Hepatocyte (in vitro differentiated cells): ENCODE measurements at regions not wholly inside any gene's neighbourhood (a gene's known extent, or its start where the extent isn't known, plus 50 kb on each side); places are given as distances from the start of the nearest gene placed in this dataset.

Experiments used
- DNase-seq: peaks from one replicate; pipeline ENCODE4 v3.0.0-alpha.2; 2016; ENCODE audit warnings: low spot score
- H2AFZ ChIP-seq: fragments of 200-600 bp; sonication (generic); 2 replicates; pipeline ENCODE4 v1.6.0; 2016; ENCODE audit warnings: antibody characterized with exemption, mild to moderate bottlenecking
- H3K27ac ChIP-seq: fragments of 200-600 bp; sonication (generic); 2 replicates; pipeline ENCODE4 v1.5.1; 2016; ENCODE audit warnings: mild to moderate bottlenecking
- H3K27me3 ChIP-seq: fragments of 200-600 bp; sonication (generic); 2 replicates; pipeline ENCODE4 v1.6.1; 2016
- H3K36me3 ChIP-seq: fragments of 200-600 bp; sonication (generic); replicated peaks from 2 replicates; pipeline ENCODE4 v1.5.1; 2016; ENCODE audit warnings: low read depth; ENCODE audit not compliant: insufficient read depth
- H3K4me1 ChIP-seq: fragments of 200-600 bp; sonication (generic); 2 replicates; pipeline ENCODE4 v1.5.1; 2016; ENCODE audit warnings: mild to moderate bottlenecking, moderate library complexity; ENCODE audit not compliant: insufficient read depth
- H3K4me2 ChIP-seq: fragments of 200-600 bp; sonication (generic); 2 replicates; pipeline ENCODE4 v1.6.0; 2016
- H3K4me3 ChIP-seq: fragments of 200-600 bp; sonication (generic); 2 replicates; pipeline ENCODE4 v1.5.1; 2016; ENCODE audit warnings: mild to moderate bottlenecking
- H3K79me2 ChIP-seq: fragments of 200-600 bp; sonication (generic); 2 replicates; pipeline ENCODE4 v1.6.0; 2017; ENCODE audit warnings: mild to moderate bottlenecking
- H3K9me2 ChIP-seq: fragments of 200-600 bp; sonication (generic); replicated peaks from 2 replicates; pipeline ENCODE4 v1.6.0; 2017; ENCODE audit warnings: mild to moderate bottlenecking; ENCODE audit not compliant: insufficient read depth
- H3K9me3 ChIP-seq: fragments of 200-600 bp; sonication (generic); 2 replicates; pipeline ENCODE4 v1.5.1; 2016; ENCODE audit warnings: low read depth, mild to moderate bottlenecking
- H4K20me1 ChIP-seq: fragments of 200-600 bp; sonication (generic); 2 replicates; pipeline ENCODE4 v1.6.0; 2016; ENCODE audit warnings: mild to moderate bottlenecking; ENCODE audit not compliant: insufficient read depth, poor library complexity, severe bottlenecking
- EZH2 ChIP-seq: fragments of 200-600 bp; sonication (generic); IDR thresholded peaks from 2 replicates; pipeline ENCODE4 v1.6.1; 2016; ENCODE audit warnings: antibody characterized with exemption, mild to moderate bottlenecking, borderline replicate concordance
- EZH2phosphoT487 ChIP-seq: fragments of 200-600 bp; sonication (generic); IDR thresholded peaks from one replicate; pipeline ENCODE4 v1.6.1; 2018; ENCODE audit warnings: antibody characterized with exemption, mild to moderate bottlenecking, low read depth, moderate library complexity; ENCODE audit not compliant: unreplicated experiment, severe bottlenecking
- WGBS: methylation state at CpG from one replicate; pipeline ENCODE4 v1.1.6; 2016; ENCODE audit warnings: low lambda C conversion rate; ENCODE audit errors: missing lambda C conversion rate; 5-methylcytosine and 5-hydroxymethylcytosine counted together
- TF ChIP-seq, protein P1 (sequence below): fragments of 200-600 bp; sonication (generic); IDR thresholded peaks from 2 replicates; pipeline ENCODE4 v1.5.1; 2016; ENCODE audit warnings: antibody characterized with exemption, mild to moderate bottlenecking; ENCODE audit not compliant: poor library complexity

DNA sequence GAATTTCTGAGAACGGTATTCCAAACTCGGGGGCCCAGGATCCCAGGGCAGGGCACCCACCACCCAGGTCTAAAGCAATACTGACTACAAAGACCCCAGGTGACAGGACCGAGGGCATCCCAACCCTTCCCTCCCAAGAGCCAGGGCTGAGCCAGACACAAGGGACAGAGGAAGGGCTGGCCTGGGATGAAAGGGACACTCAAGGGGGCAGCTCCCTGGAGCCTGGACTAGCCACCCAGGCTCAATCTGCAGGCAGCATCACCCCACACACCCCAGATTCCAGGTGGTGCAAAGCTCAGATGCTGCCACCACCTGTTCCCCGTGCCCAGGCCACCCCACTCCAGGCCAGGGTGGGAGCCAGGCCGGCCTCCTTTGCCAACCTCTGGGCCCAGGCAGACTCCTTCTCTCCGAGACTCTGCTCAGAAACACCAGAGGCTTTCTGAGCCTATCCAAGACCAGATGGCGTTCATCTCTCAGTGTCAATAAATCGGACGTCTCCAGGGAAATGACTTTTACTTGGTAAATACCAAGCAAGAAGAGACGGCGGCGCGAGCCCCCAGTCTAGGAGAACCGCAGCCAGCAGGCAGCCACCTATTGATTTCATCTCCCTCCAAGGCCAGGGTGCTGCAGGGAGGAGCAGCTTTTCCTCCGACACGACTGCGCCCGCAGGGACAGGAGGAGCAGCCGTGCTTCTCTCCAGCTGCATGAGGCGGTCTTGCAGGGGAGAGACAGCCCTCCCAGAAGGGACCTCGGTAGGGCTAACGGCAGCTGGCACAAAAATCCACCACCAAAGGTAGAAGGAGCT, 94.1 kb upstream of the ADAMTS2 start:
- Histone ChIP-seq H3K27me3 (no peaks in the 10 kb centered on the region), H3K4me2 (no peak overlapping the region), H3K27ac (no peak overlapping the region), H2AFZ (no peak overlapping the region), H3K36me3 (no peaks in the 10 kb centered on the region), H3K9me2 (no peaks in the 10 kb centered on the region), H3K4me1 (peaks cover 16% of the 10 kb centered on the region), H3K79me2 (no peaks in the 10 kb centered on the region), H4K20me1 (no peaks in the 10 kb centered on the region), H3K9me3 (no peaks in the 10 kb centered on the region), H3K4me3 (no peak overlapping the region)
- WGBS: 89% methylated on average over 22 of the region's 22 CpGs
- TF ChIP-seq EZH2phosphoT487: no peak
- TF ChIP-seq EZH2: no peak
- TF ChIP-seq, protein P1, sequence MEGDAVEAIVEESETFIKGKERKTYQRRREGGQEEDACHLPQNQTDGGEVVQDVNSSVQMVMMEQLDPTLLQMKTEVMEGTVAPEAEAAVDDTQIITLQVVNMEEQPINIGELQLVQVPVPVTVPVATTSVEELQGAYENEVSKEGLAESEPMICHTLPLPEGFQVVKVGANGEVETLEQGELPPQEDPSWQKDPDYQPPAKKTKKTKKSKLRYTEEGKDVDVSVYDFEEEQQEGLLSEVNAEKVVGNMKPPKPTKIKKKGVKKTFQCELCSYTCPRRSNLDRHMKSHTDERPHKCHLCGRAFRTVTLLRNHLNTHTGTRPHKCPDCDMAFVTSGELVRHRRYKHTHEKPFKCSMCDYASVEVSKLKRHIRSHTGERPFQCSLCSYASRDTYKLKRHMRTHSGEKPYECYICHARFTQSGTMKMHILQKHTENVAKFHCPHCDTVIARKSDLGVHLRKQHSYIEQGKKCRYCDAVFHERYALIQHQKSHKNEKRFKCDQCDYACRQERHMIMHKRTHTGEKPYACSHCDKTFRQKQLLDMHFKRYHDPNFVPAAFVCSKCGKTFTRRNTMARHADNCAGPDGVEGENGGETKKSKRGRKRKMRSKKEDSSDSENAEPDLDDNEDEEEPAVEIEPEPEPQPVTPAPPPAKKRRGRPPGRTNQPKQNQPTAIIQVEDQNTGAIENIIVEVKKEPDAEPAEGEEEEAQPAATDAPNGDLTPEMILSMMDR: no peak
- no peak for DNase-seq

GRCh38 chr5:179438461-179438860, 93.2 kb upstream of the ADAMTS2 start:
- H3K27ac ChIP-seq: no peak overlapping the region
- H3K36me3 ChIP-seq: no peaks in the 10 kb centered on the region
- no peaks in the 10 kb centered on the region for H3K9me3 ChIP-seq
- H3K27me3 ChIP-seq: no peaks in the 10 kb centered on the region
- TF ChIP-seq, protein P1: no peak
- TF ChIP-seq EZH2: no peak
- no peak for TF ChIP-seq EZH2phosphoT487
- H4K20me1 ChIP-seq: no peaks in the 10 kb centered on the region
- H3K4me1 ChIP-seq: peaks cover 16% of the 10 kb centered on the region
- DNase-seq: no peak
- no peak overlapping the region for H3K4me2 ChIP-seq
- no peaks in the 10 kb centered on the region for H3K9me2 ChIP-seq
- 86% methylated on average over 9 of the region's 11 CpGs for WGBS
- H3K4me3 ChIP-seq: no peak overlapping the region
- H2AFZ ChIP-seq: no peak overlapping the region
- no peaks in the 10 kb centered on the region for H3K79me2 ChIP-seq

- no peak overlapping the region for H3K27ac ChIP-seq
- H3K9me2 ChIP-seq: no peaks in the 10 kb centered on the region
- 38% methylated on average over 13 of the region's 15 CpGs for WGBS
- H3K4me2 ChIP-seq: no peak overlapping the region
- H3K4me3 ChIP-seq: no peak overlapping the region
- peaks cover 16% of the 10 kb centered on the region for H3K4me1 ChIP-seq
- peak; percentile 44 for DNase-seq
- H2AFZ ChIP-seq: no peak overlapping the region
- no peaks in the 10 kb centered on the region for H3K9me3 ChIP-seq
- TF ChIP-seq EZH2 (no peak), EZH2phosphoT487 (no peak)
- TF ChIP-seq, protein P1: no peak
- no peaks in the 10 kb centered on the region for H3K79me2 ChIP-seq
- H4K20me1 ChIP-seq: no peaks in the 10 kb centered on the region
- no peaks in the 10 kb centered on the region for H3K36me3 ChIP-seq
- no peaks in the 10 kb centered on the region for H3K27me3 ChIP-seq
These were observed 92.8 kb upstream of the ADAMTS2 start for GRCh38 chr5:179438011-179438441.
